ENCODE measurements at regions not wholly inside any gene's neighbourhood (a gene's known extent, or its start where the extent isn't known, plus 50 kb on each side); places are given as distances from the start of the nearest gene placed in this dataset.

- intact Hi-C loops (cut with DNase I; ENCODE audit: low total_unique reads), result no loop called here
- TF ChIP-seq POLR2A (IDR thresholded peaks at IDR 0.05), result no peak
- TF ChIP-seq CTCF (IDR thresholded peaks at IDR 0.05), result no peak
Measured at GRCh38 chr2:146363731-146364130, 1481.1 kb upstream of the ACVR2A start.

GRCh38 chr2:146351689-146352088 lies 1493.1 kb upstream of the ACVR2A start:
- no peaks in the 10 kb centered on the region for H3K27me3 ChIP-seq
- TF ChIP-seq CTCF (IDR thresholded peaks at IDR 0.05), result no peak
- no peak for TF ChIP-seq POLR2A (IDR thresholded peaks at IDR 0.05)
- no peak overlapping the region for H3K27ac ChIP-seq
- H3K4me3 ChIP-seq, result no peak overlapping the region
- no peak for DNase-seq
- no peaks in the 10 kb centered on the region for H3K9me3 ChIP-seq
- H3K36me3 ChIP-seq, result no peaks in the 10 kb centered on the region
- H3K4me1 ChIP-seq, result no peaks in the 10 kb centered on the region
- intact Hi-C loops (cut with DNase I; ENCODE audit: low total_unique reads), result no loop called here

More at GRCh38 chr2:146363731-146364130, 1481.1 kb upstream of the ACVR2A start:
- no peaks in the 10 kb centered on the region for H3K27me3 ChIP-seq
- no peak overlapping the region for H3K27ac ChIP-seq
- DNase-seq, result no peak
- no peaks in the 10 kb centered on the region for H3K9me3 ChIP-seq
- no peaks in the 10 kb centered on the region for H3K36me3 ChIP-seq
- H3K4me3 ChIP-seq, result no peak overlapping the region
- H3K4me1 ChIP-seq, result no peaks in the 10 kb centered on the region

GRCh38 chr2:146349334-146349733 lies 1495.5 kb upstream of the ACVR2A start:
- Histone ChIP-seq H3K27me3 (no peaks in the 10 kb centered on the region), H3K4me1 (no peaks in the 10 kb centered on the region), H3K4me3 (no peak overlapping the region), H3K27ac (no peak overlapping the region), H3K9me3 (no peaks in the 10 kb centered on the region), H3K36me3 (no peaks in the 10 kb centered on the region)
- no peak for DNase-seq
- intact Hi-C loops (cut with DNase I; ENCODE audit: low total_unique reads), result no loop called here
- no peak for TF ChIP-seq POLR2A (IDR thresholded peaks at IDR 0.05)
- no peak for TF ChIP-seq CTCF (IDR thresholded peaks at IDR 0.05)

GRCh38 chr2:146324951-146325350 lies 1519.9 kb upstream of the ACVR2A start:
- H3K27me3 ChIP-seq, result no peaks in the 10 kb centered on the region
- H3K4me1 ChIP-seq, result no peaks in the 10 kb centered on the region
- no peak overlapping the region for H3K27ac ChIP-seq
- DNase-seq, result no peak
- TF ChIP-seq POLR2A (IDR thresholded peaks at IDR 0.05) (no peak), CTCF (IDR thresholded peaks at IDR 0.05) (no peak)
- H3K36me3 ChIP-seq, result no peaks in the 10 kb centered on the region
- no peak overlapping the region for H3K4me3 ChIP-seq
- no peaks in the 10 kb centered on the region for H3K9me3 ChIP-seq
- intact Hi-C loops (cut with DNase I; ENCODE audit: low total_unique reads), result no loop called here

DNA sequence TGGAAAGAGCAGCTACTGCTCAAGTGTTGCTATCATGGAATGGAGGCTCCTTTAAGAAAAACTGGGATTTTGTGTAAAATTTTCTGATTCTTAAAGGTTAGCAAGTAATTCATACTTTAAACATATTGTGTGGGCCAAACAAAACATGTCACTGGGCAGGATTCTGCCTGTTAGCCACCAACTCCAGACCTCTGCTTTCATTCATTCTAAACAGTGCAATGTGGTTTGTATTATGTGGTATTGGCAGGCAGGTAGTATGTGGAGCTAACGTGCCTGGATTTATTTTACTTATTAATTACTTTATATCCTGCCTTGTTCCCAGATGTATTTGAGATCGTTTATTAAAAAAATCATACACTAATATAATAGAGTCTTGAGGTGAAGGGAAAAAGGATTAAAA lies 1521.3 kb upstream of the ACVR2A start:
- intact Hi-C loops (cut with DNase I; ENCODE audit: low total_unique reads), result no loop called here
- TF ChIP-seq POLR2A (IDR thresholded peaks at IDR 0.05) (no peak), CTCF (IDR thresholded peaks at IDR 0.05) (no peak)
- Histone ChIP-seq H3K27ac (no peak overlapping the region), H3K9me3 (no peaks in the 10 kb centered on the region), H3K27me3 (no peaks in the 10 kb centered on the region), H3K4me1 (no peaks in the 10 kb centered on the region), H3K4me3 (no peak overlapping the region), H3K36me3 (no peaks in the 10 kb centered on the region)
- no peak for DNase-seq

All from uterus (tissue), 3 donors.